Activated CD4-positive, alpha-beta T cell treated with anti-CD3 and anti-CD28 coated beads for 36 hours (primary cell): ENCODE measurements at regions not wholly inside any gene's neighbourhood (a gene's known extent, or its start where the extent isn't known, plus 50 kb on each side); places are given as distances from the start of the nearest gene placed in this dataset.

ENCODE experiments used
- ATAC-seq: fragments of 200-7000 bp; cut with Tn5 transposase; one replicate; pipeline ENCODE4 v1.10.0; 2021; ENCODE audit warnings: mild to moderate bottlenecking, moderate library complexity
- CTCF ChIA-PET: fragments of 350-600 bp; sonication (Branson Sonifier 250); formaldehyde crosslinking; loops from one replicate; lab custom pipeline; 2021; ENCODE audit warnings: antibody characterized with exemption; lab: Charles Lee
- POLR2A ChIA-PET: fragments of 350-600 bp; sonication (Branson Sonifier 250); formaldehyde crosslinking; loops from one replicate; lab custom pipeline; 2021; ENCODE audit warnings: antibody characterized with exemption, inconsistent platforms; lab: Charles Lee
- DNase-seq: peaks from one replicate; pipeline ENCODE4 v3.0.0-alpha.2; 2020
- H3K27ac Mint-ChIP-seq: one replicate; pipeline ENCODE4 v1.8.0; 2021; ENCODE audit warnings: mixed read lengths
- H3K27me3 Mint-ChIP-seq: one replicate; pipeline ENCODE4 v1.8.0; 2021; ENCODE audit warnings: mixed read lengths
- H3K36me3 Mint-ChIP-seq: one replicate; pipeline ENCODE4 v1.8.0; 2021; ENCODE audit warnings: low read depth, mixed read lengths
- H3K4me1 Mint-ChIP-seq: one replicate; pipeline ENCODE4 v1.8.0; 2021; ENCODE audit warnings: mixed read lengths
- H3K4me3 Mint-ChIP-seq: one replicate; pipeline ENCODE4 v1.8.0; 2021; ENCODE audit warnings: mild to moderate bottlenecking, moderate library complexity, mixed read lengths
- H3K9me3 Mint-ChIP-seq: one replicate; pipeline ENCODE4 v1.8.0; 2021; ENCODE audit warnings: low read depth, mixed read lengths
- intact Hi-C, 2 experiments: fragments of 100-400 bp; cut with DNase I in 1 of 2; cut with micrococcal nuclease in 1 of 2; formaldehyde crosslinking; loops; one replicate each; pipeline versions ENCODE4 v1.14.2 to v1.15.1; 2022 to 2024; cut with DNase I, micrococcal nuclease

- Mint-ChIP-seq H3K4me3 (no peak overlapping the region), H3K27me3 (no peaks in the 10 kb centered on the region), H3K36me3 (no peaks in the 10 kb centered on the region), H3K27ac (no peak overlapping the region), H3K9me3 (peaks cover 2% of the 10 kb centered on the region), H3K4me1 (no peaks in the 10 kb centered on the region)
- CTCF ChIA-PET: interaction anchor here (0.6 kb wide), 1 partner anchor 262 kb away, joined by 3 read pairs; no protein-coding TSS in a partner anchor
- intact Hi-C loops: no loop called here
- no peak for ATAC-seq
- POLR2A ChIA-PET: no interaction called here
- DNase-seq: no peak
Measured at GRCh38 chr4:125397226-125397625, 82.5 kb downstream of the FAT4 start.

GRCh38 chr4:125398263-125399002 is 83.7 kb downstream of the FAT4 start:
- Mint-ChIP-seq H3K9me3 (peaks cover 4% of the 10 kb centered on the region), H3K4me1 (no peaks in the 10 kb centered on the region), H3K27ac (no peak overlapping the region), H3K36me3 (no peaks in the 10 kb centered on the region), H3K27me3 (no peaks in the 10 kb centered on the region), H3K4me3 (no peak overlapping the region)
- ATAC-seq (no peak), DNase-seq (no peak)
- intact Hi-C loops: no loop called here
- POLR2A ChIA-PET: no interaction called here
- CTCF ChIA-PET: no interaction called here

DNA sequence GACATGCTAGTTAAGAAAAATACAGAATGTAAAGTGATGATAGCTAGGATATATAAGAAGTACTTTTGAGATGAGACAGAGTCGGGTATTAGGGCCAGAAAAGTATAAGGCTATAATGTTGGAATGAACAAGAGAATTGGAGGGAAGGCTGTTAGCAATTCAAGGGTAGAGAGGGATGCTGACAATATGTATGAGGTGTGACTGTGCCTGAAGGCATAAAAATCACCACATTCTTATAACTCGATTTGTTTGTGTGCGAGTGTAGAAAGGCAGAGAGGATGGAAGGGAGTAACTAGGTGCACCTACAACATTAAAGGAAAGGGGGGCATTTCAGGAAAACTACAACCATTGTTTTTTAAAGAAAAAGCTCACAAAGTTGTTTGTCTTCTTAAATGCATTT is 86.0 kb downstream of the FAT4 start:
- Mint-ChIP-seq H3K36me3 (no peaks in the 10 kb centered on the region), H3K4me1 (no peaks in the 10 kb centered on the region), H3K4me3 (no peak overlapping the region), H3K27me3 (no peaks in the 10 kb centered on the region), H3K9me3 (peaks cover 4% of the 10 kb centered on the region), H3K27ac (no peak overlapping the region)
- ATAC-seq: no peak
- POLR2A ChIA-PET: no interaction called here
- intact Hi-C loops: no loop called here
- DNase-seq: no peak
- CTCF ChIA-PET: no interaction called here

DNA sequence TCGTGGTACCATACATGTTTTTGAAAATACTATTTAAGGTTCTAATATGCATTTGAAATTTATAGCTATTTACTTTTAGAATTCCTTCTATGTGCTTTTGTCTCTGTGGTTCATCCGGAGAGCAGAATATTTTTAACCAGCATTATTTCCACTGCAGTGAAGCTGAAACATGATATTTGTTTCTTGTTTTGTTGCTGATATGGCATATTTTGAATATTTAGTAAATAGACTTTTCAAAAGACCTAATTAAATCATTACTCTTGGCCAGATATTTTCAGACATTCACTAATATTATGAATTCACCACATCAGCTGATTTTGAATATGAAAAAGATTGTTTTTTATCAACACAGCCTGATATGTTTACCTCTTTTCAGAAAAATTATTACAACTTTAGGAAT is 87.0 kb downstream of the FAT4 start:
- no peak overlapping the region for H3K27ac Mint-ChIP-seq
- intact Hi-C loops: no loop called here
- no peaks in the 10 kb centered on the region for H3K27me3 Mint-ChIP-seq
- no peak overlapping the region for H3K4me3 Mint-ChIP-seq
- ChIA-PET POLR2A (no interaction called here), CTCF (interaction anchor here (0.7 kb wide), 1 partner anchor 11 kb away, joined by 3 read pairs; no protein-coding TSS in a partner anchor)
- no peak for DNase-seq
- H3K4me1 Mint-ChIP-seq: no peaks in the 10 kb centered on the region
- ATAC-seq: no peak
- no peaks in the 10 kb centered on the region for H3K36me3 Mint-ChIP-seq
- H3K9me3 Mint-ChIP-seq: peaks cover 2% of the 10 kb centered on the region

- no peak for DNase-seq
- Mint-ChIP-seq H3K9me3 (peaks cover 12% of the 10 kb centered on the region), H3K4me1 (no peaks in the 10 kb centered on the region), H3K27ac (no peak overlapping the region), H3K27me3 (no peaks in the 10 kb centered on the region), H3K4me3 (no peak overlapping the region), H3K36me3 (no peaks in the 10 kb centered on the region)
- POLR2A ChIA-PET: no interaction called here
- ATAC-seq: no peak
- CTCF ChIA-PET: interaction anchor here (0.5 kb wide), 1 partner anchor 334 kb away, joined by 3 read pairs; no protein-coding TSS in a partner anchor
- intact Hi-C loops: no loop called here
Measured at GRCh38 chr4:125420526-125420925, 105.8 kb downstream of the FAT4 start.

GRCh38 chr4:125421547-125421946 is 106.8 kb downstream of the FAT4 start:
- Mint-ChIP-seq H3K27ac (no peak overlapping the region), H3K9me3 (peaks cover 12% of the 10 kb centered on the region), H3K27me3 (no peaks in the 10 kb centered on the region), H3K36me3 (no peaks in the 10 kb centered on the region), H3K4me1 (no peaks in the 10 kb centered on the region), H3K4me3 (no peak overlapping the region)
- ATAC-seq: no peak
- ChIA-PET POLR2A (no interaction called here), CTCF (no interaction called here)
- no peak for DNase-seq
- intact Hi-C loops: no loop called here

GRCh38 chr4:125423124-125423523 is 108.4 kb downstream of the FAT4 start:
- no peak overlapping the region for H3K27ac Mint-ChIP-seq
- intact Hi-C loops: no loop called here
- ChIA-PET POLR2A (no interaction called here), CTCF (interaction anchor here (0.6 kb wide), 1 partner anchor 16 kb away, joined by 3 read pairs; no protein-coding TSS in a partner anchor)
- H3K27me3 Mint-ChIP-seq: no peaks in the 10 kb centered on the region
- ATAC-seq: no peak
- H3K4me3 Mint-ChIP-seq: no peak overlapping the region
- H3K9me3 Mint-ChIP-seq: peaks cover 12% of the 10 kb centered on the region
- no peaks in the 10 kb centered on the region for H3K4me1 Mint-ChIP-seq
- no peak for DNase-seq
- no peaks in the 10 kb centered on the region for H3K36me3 Mint-ChIP-seq

- ChIA-PET POLR2A (no interaction called here), CTCF (no interaction called here)
- intact Hi-C loops: no loop called here
- Mint-ChIP-seq H3K27ac (no peak overlapping the region), H3K9me3 (peaks cover 5% of the 10 kb centered on the region), H3K4me1 (no peaks in the 10 kb centered on the region), H3K27me3 (no peaks in the 10 kb centered on the region), H3K4me3 (no peak overlapping the region), H3K36me3 (no peaks in the 10 kb centered on the region)
- no peak for DNase-seq
- no peak for ATAC-seq
Measured at GRCh38 chr4:125428832-125429231, 114.1 kb downstream of the FAT4 start.

DNA sequence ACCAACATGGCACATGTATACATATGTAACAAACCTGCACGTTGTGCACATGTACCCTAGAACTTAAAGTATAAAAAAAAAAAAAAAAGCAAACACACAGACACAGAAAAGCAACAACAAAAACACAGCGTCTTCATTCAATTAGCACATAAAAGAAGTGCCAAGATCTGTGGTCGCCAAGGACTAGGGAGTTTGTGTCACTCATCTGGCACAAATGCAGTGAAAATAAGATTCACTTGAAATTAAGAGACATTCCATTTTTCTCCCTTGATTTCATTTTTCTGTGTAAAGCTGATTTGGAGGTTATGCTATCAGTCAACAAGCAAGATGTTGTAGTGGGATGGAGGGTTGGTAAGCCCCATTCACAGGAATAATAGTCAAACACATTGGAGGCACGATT is 115.3 kb downstream of the FAT4 start:
- intact Hi-C loops: no loop called here
- Mint-ChIP-seq H3K4me1 (no peaks in the 10 kb centered on the region), H3K27ac (no peak overlapping the region), H3K27me3 (no peaks in the 10 kb centered on the region), H3K4me3 (no peak overlapping the region), H3K36me3 (no peaks in the 10 kb centered on the region), H3K9me3 (no peaks in the 10 kb centered on the region)
- ChIA-PET CTCF (no interaction called here), POLR2A (no interaction called here)
- ATAC-seq: no peak
- DNase-seq: no peak

DNA sequence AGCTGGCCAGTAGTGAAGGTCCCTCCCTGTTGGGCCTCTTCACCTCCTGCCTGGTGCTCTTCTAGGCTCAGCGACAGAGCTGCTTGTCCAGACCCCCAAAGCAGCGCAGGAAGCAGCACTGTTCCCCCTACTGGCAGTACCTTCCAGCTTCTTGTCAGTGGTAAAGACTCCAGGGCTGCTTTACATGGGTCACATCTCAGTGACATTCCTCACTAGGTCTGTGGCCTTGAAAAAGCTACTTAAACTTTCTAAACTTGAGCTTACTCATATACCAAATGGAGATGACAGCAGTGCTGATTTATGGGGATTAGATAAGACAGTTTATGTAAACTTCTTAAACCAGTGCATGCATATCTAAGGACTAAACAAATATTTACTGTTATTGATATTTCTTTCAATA is 117.3 kb downstream of the FAT4 start:
- no peak overlapping the region for H3K4me3 Mint-ChIP-seq
- POLR2A ChIA-PET: no interaction called here
- ATAC-seq (no peak), DNase-seq (no peak)
- H3K27ac Mint-ChIP-seq: no peak overlapping the region
- intact Hi-C loops: no loop called here
- CTCF ChIA-PET: no interaction called here
- H3K27me3 Mint-ChIP-seq: no peaks in the 10 kb centered on the region
- H3K36me3 Mint-ChIP-seq: no peaks in the 10 kb centered on the region
- H3K4me1 Mint-ChIP-seq: no peaks in the 10 kb centered on the region
- peaks cover 4% of the 10 kb centered on the region for H3K9me3 Mint-ChIP-seq

- ChIA-PET POLR2A (no interaction called here), CTCF (no interaction called here)
- peaks cover 6% of the 10 kb centered on the region for H3K9me3 Mint-ChIP-seq
- H3K36me3 Mint-ChIP-seq: no peaks in the 10 kb centered on the region
- H3K4me3 Mint-ChIP-seq: no peak overlapping the region
- H3K4me1 Mint-ChIP-seq: no peaks in the 10 kb centered on the region
- DNase-seq: no peak
- no peaks in the 10 kb centered on the region for H3K27me3 Mint-ChIP-seq
- H3K27ac Mint-ChIP-seq: no peak overlapping the region
- intact Hi-C loops: no loop called here
- no peak for ATAC-seq
Measured at GRCh38 chr4:125433453-125433852, 118.7 kb downstream of the FAT4 start.

GRCh38 chr4:125434136-125434535 is 119.4 kb downstream of the FAT4 start:
- ATAC-seq (no peak), DNase-seq (no peak)
- peaks cover 6% of the 10 kb centered on the region for H3K9me3 Mint-ChIP-seq
- CTCF ChIA-PET: no interaction called here
- no peaks in the 10 kb centered on the region for H3K27me3 Mint-ChIP-seq
- H3K27ac Mint-ChIP-seq: no peak overlapping the region
- intact Hi-C loops: no loop called here
- POLR2A ChIA-PET: no interaction called here
- no peak overlapping the region for H3K4me3 Mint-ChIP-seq
- H3K36me3 Mint-ChIP-seq: no peaks in the 10 kb centered on the region
- no peaks in the 10 kb centered on the region for H3K4me1 Mint-ChIP-seq
